CD4-positive, alpha-beta T cell treated with Interferon alpha-2 for 1 hour (primary cell): ENCODE measurements at regions not wholly inside any gene's neighbourhood (a gene's known extent, or its start where the extent isn't known, plus 50 kb on each side); places are given as distances from the start of the nearest gene placed in this dataset.
"Not testable (repeated sequence)": the region's sequence is repeated elsewhere in the genome, so short reads cannot be mapped to it uniquely, and the experiment has no call there.

Source experiments
- DNase-seq, 2 donors: peaks; one replicate each; pipeline ENCODE4 v3.0.0-alpha.2; 2020 to 2022

GRCh38 chr17:22138861-22139469, 446.6 kb downstream of the KCNJ18 start:
- no peak for DNase-seq

- no peak for DNase-seq
Measured at GRCh38 chr17:22142091-22142490, 449.8 kb downstream of the KCNJ18 start.

GRCh38 chr17:22145605-22146178, 453.4 kb downstream of the KCNJ18 start:
- no peak for DNase-seq

- DNase-seq = no peak
Measured at GRCh38 chr17:22158364-22158763, 466.0 kb downstream of the KCNJ18 start.

- DNase-seq = no peak
Measured at GRCh38 chr17:22161376-22161775, 469.1 kb downstream of the KCNJ18 start.

GRCh38 chr17:22171631-22172030, 479.3 kb downstream of the KCNJ18 start:
- DNase-seq = no peak

- no peak for DNase-seq
Measured at GRCh38 chr17:22193113-22193512, 500.8 kb downstream of the KCNJ18 start.

GRCh38 chr17:22200187-22200586, 507.9 kb downstream of the KCNJ18 start:
- DNase-seq = not testable (repeated sequence)

GRCh38 chr17:22202702-22203101, 510.4 kb downstream of the KCNJ18 start:
- no peak for DNase-seq

- no peak for DNase-seq
Measured at GRCh38 chr17:22203208-22203715, 510.9 kb downstream of the KCNJ18 start.

GRCh38 chr17:22204076-22204475, 511.8 kb downstream of the KCNJ18 start:
- DNase-seq = not testable (repeated sequence)

GRCh38 chr17:22210212-22210611, 517.9 kb downstream of the KCNJ18 start:
- DNase-seq = not testable (repeated sequence)

- DNase-seq = not testable (repeated sequence)
Measured at GRCh38 chr17:22213169-22213568, 520.8 kb downstream of the KCNJ18 start.

GRCh38 chr17:22217135-22217534, 524.8 kb downstream of the KCNJ18 start:
- DNase-seq = no peak

- no peak for DNase-seq
Measured at GRCh38 chr17:22221344-22221743, 529.0 kb downstream of the KCNJ18 start.

GRCh38 chr17:22226477-22226876, 534.2 kb downstream of the KCNJ18 start:
- not testable (repeated sequence) for DNase-seq

- not testable (repeated sequence) for DNase-seq
Measured at GRCh38 chr17:22226932-22227331, 534.6 kb downstream of the KCNJ18 start.

- not testable (repeated sequence) for DNase-seq
Measured at GRCh38 chr17:22227699-22228553, 535.6 kb downstream of the KCNJ18 start.

GRCh38 chr17:22229821-22230220, 537.5 kb downstream of the KCNJ18 start:
- DNase-seq = not testable (repeated sequence)

- no peak for DNase-seq
Measured at GRCh38 chr17:22233382-22233781, 541.1 kb downstream of the KCNJ18 start.

- DNase-seq = no peak
Measured at GRCh38 chr17:22242472-22242871, 550.1 kb downstream of the KCNJ18 start.

GRCh38 chr17:22251498-22251897, 559.2 kb downstream of the KCNJ18 start:
- no peak for DNase-seq

- DNase-seq = no peak
Measured at GRCh38 chr17:22253007-22253406, 560.7 kb downstream of the KCNJ18 start.

GRCh38 chr17:22265807-22266206, 573.5 kb downstream of the KCNJ18 start:
- no peak for DNase-seq
